GM12864 (cell line): ENCODE measurements at regions not wholly inside any gene's neighbourhood (a gene's known extent, or its start where the extent isn't known, plus 50 kb on each side); places are given as distances from the start of the nearest gene placed in this dataset.

Experiments used
- DNase-seq: peaks from one replicate; pipeline ENCODE4 v3.0.0-alpha.2; 2011; ENCODE audit warnings: low read depth
- H3K4me3 ChIP-seq: 2 replicates; pipeline ENCODE4 v1.5.1; 2011; ENCODE audit warnings: mild to moderate bottlenecking, low read depth, low read length, control low read depth
- CTCF ChIP-seq: IDR thresholded peaks from 2 replicates; pipeline ENCODE4 v1.5.1; 2011; ENCODE audit warnings: low read depth, mild to moderate bottlenecking, moderate library complexity, low read length, control low read depth, inconsistent platforms; ENCODE audit errors: missing control alignments

DNA sequence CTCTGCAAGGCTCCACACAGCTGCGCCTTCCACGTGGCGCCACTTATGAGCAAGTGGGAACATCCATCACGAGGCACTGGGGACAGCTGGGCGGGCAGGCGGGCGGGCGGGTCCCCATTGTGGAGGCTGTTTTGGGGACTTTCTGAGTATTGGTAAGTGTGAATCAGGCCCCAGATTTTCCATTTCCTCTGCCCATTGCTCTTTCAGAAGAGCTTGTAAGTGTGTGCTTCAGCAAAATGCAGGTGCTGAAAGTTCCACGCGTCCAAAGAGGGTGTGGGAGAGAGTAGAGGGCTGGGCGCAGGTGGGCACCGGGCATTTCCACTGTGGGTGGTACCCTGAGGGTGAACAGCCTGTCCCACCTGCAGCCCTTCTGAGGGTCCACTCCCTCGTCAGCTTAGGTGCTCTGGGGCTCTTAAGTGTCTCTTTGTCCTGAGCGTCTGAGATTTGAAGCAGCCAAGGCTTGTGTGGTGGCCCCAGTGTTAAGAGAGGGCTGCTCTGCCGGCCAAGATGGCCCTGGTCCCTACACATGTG lies 177.1 kb downstream of the RPLP1 start:
- H3K4me3 ChIP-seq, result no peak overlapping the region
- TF ChIP-seq CTCF, result no peak
- DNase-seq, result no peak

DNA sequence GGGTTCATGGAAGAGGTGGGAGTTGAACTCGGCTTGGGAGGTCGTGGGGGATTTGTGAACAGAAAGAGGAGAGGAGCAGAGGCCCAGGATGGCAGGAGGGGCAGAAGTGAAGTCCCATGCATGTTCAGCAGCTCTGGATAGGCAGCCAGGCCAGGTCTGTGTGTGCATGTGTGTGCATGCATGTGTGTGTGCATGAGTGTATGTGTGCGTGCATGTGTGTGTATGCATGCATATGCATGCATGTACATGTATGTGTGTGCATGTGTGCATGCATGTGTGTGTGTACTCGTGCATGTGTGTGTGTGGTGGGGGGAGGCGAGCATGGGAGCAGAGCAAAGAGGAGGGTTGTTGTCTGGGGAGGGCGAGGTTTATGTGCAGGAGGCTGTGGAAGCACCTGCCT lies 178.4 kb downstream of the RPLP1 start:
- no peak for TF ChIP-seq CTCF
- DNase-seq, result no peak
- H3K4me3 ChIP-seq, result no peak overlapping the region

DNA sequence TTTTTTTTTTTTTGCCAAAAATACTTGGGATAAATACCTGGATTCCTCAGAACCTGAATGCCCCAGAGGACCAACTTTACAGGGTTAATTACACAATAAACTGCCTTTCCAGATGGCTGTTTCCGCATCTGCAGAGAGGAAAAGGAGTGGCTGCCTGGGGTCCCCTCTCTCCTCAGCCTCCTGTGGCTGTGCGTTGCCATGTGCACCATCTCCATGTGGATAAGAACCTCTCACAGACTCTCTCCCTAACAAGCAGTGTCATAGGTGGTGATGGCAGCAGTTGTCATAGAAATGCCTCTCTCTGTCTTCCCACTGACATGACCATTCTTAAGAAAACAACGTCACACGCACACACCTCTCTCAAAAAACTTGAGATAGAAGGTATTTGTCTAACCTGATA lies 179.4 kb downstream of the RPLP1 start:
- no peak overlapping the region for H3K4me3 ChIP-seq
- TF ChIP-seq CTCF, result no peak
- no peak for DNase-seq

DNA sequence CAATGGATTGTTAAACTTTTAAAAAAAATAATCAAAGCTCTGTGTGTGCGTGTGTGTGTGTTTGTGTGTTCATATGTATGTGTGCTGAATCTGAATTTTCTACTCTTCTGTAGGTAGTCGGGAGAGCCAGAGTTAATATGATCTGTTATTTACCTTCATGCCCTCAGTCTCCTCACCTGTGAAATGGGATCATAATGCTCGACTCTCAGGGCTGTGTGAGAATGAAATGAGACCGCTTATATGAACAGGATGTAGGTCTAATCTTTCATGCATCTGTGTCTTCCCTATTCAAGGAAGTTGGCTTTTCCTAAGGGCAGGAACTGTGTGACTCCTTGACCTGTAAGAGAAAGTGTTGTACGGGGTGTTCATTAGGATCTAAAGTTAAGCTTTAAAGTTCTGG lies 182.2 kb downstream of the RPLP1 start:
- no peak for TF ChIP-seq CTCF
- DNase-seq, result no peak
- no peak overlapping the region for H3K4me3 ChIP-seq

DNA sequence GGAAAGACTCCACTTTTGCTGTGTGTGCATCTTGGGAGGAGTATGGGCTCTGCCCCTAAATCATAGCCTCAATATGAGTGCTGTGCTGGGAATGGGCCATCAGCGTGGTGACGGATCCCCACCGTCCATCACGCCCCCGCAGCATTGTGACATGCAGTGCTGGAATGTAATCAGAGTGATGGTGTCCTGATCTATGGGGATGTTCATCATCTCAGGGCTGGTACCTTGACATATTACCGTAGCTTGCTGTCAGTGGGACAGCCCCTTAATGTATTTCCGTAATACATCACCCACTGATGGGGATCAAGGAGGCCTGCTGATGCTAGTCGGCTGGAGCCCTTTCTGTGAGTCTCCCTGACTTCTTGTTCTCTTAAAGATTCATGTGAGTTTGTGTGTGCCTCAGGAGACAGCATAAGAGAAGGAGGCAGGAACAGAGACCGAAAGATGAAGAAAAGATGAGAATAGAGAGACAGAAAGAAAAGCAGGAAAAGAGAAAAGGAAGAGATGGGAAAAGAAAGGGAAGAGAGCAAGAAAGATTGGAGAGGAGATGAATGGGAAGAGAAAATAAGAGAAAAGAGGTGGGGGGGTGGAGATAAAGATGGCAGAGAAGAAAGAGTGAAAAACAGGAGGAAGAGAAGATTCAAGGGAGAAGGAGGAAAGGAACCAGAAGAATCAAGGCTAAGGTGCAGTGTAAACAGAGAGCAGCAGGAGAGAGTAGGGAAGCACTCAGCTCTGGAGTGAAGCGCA lies 183.7 kb downstream of the RPLP1 start:
- no peak for DNase-seq
- TF ChIP-seq CTCF, result no peak
- no peak overlapping the region for H3K4me3 ChIP-seq

DNA sequence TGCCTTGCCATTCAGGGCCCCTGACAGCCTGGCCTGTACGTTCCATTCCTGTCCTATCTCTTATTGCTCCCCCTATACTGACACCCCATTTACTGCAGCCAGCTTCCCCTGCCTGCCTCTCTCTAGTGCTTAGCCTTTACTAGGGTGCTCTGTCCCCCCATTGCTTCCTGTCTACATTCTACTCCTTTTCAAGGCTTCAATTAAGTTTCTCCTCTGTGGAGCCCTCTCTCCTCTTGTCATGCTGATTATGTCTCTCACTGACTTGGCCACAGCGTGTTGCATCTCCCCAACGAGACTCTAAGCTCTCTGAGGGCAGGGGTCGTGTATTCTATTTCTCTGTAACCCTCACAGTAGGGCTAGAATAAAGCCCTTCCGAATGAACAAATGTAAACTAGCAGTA lies 185.2 kb downstream of the RPLP1 start:
- TF ChIP-seq CTCF, result no peak
- DNase-seq, result no peak
- no peak overlapping the region for H3K4me3 ChIP-seq

DNA sequence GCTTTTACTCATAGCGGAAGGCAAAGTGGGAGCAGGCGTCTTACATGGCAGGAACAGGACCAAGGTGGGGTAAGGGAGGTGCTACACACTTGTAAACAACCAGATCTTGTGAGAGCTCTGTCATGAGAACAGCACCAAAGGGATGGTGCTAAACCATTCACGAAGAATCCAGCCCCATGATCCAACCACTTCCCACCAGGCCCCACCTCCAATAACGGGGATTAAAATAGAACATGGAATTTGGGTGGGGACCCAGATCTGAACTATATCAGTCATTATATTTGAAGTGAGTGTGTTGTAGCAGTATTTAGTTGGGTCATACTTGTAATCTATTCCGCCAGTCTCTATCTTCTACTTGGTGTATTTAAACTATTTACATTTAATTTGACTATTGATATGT lies 190.9 kb downstream of the RPLP1 start:
- no peak overlapping the region for H3K4me3 ChIP-seq
- TF ChIP-seq CTCF, result no peak
- DNase-seq, result no peak
